NCI-H1436 treated with DMSO at 0.1 percent for 48 hours (cell line): ENCODE measurements at regions not wholly inside any gene's neighbourhood (a gene's known extent, or its start where the extent isn't known, plus 50 kb on each side); places are given as distances from the start of the nearest gene placed in this dataset.
"Not testable (repeated sequence)": the region's sequence is repeated elsewhere in the genome, so short reads cannot be mapped to it uniquely, and the experiment has no call there.

Experiments
- DNase-seq: peaks from one replicate; lab custom pipeline; 2025; lab: John Stamatoyannopoulos, UW

GRCh38 chr14:30431552-30431951 is 127.4 kb upstream of the G2E3 start:
- no peak for DNase-seq

- no peak for DNase-seq
These were observed 118.0 kb upstream of the G2E3 start for GRCh38 chr14:30440961-30441360.

GRCh38 chr14:30443368-30444007 is 115.5 kb upstream of the G2E3 start:
- DNase-seq = peak; percentile 48

- no peak for DNase-seq
These were observed 114.5 kb upstream of the G2E3 start for GRCh38 chr14:30444451-30444850.

GRCh38 chr14:30445011-30445793 is 113.8 kb upstream of the G2E3 start:
- DNase-seq = no peak

- DNase-seq = no peak
These were observed 113.1 kb upstream of the G2E3 start for GRCh38 chr14:30445852-30446251.

GRCh38 chr14:30450631-30451545 is 108.1 kb upstream of the G2E3 start:
- DNase-seq = no peak

GRCh38 chr14:30456296-30456695 is 102.7 kb upstream of the G2E3 start:
- DNase-seq = no peak

- DNase-seq = no peak
These were observed 96.6 kb upstream of the G2E3 start for GRCh38 chr14:30462358-30462757.

- no peak for DNase-seq
These were observed 94.5 kb upstream of the G2E3 start for GRCh38 chr14:30464481-30464880.

- no peak for DNase-seq
These were observed 90.6 kb upstream of the G2E3 start for GRCh38 chr14:30468354-30468753.

- no peak for DNase-seq
These were observed 87.0 kb upstream of the G2E3 start for GRCh38 chr14:30471980-30472379.

- DNase-seq = not testable (repeated sequence)
These were observed 84.9 kb upstream of the G2E3 start for GRCh38 chr14:30473846-30474696.

GRCh38 chr14:30482276-30482675 is 76.7 kb upstream of the G2E3 start:
- no peak for DNase-seq

GRCh38 chr14:30484201-30484600 is 74.8 kb upstream of the G2E3 start:
- DNase-seq = no peak

GRCh38 chr14:30484976-30485375 is 74.0 kb upstream of the G2E3 start:
- no peak for DNase-seq

- no peak for DNase-seq
These were observed 62.1 kb upstream of the G2E3 start for GRCh38 chr14:30496852-30497251.

- DNase-seq = no peak
These were observed 59.6 kb upstream of the G2E3 start for GRCh38 chr14:30499358-30499757.

- peak; percentile 85 for DNase-seq
These were observed 58.7 kb upstream of the G2E3 start for GRCh38 chr14:30500222-30500621.

GRCh38 chr14:30507209-30507608 is 51.7 kb upstream of the G2E3 start:
- no peak for DNase-seq
